ENCODE measurements at regions not wholly inside any gene's neighbourhood (a gene's known extent, or its start where the extent isn't known, plus 50 kb on each side); places are given as distances from the start of the nearest gene placed in this dataset.

GRCh38 chr3:65200310-65200970 is 512.6 kb upstream of the ADAMTS9 start:
- TF ChIP-seq, protein P1, sequence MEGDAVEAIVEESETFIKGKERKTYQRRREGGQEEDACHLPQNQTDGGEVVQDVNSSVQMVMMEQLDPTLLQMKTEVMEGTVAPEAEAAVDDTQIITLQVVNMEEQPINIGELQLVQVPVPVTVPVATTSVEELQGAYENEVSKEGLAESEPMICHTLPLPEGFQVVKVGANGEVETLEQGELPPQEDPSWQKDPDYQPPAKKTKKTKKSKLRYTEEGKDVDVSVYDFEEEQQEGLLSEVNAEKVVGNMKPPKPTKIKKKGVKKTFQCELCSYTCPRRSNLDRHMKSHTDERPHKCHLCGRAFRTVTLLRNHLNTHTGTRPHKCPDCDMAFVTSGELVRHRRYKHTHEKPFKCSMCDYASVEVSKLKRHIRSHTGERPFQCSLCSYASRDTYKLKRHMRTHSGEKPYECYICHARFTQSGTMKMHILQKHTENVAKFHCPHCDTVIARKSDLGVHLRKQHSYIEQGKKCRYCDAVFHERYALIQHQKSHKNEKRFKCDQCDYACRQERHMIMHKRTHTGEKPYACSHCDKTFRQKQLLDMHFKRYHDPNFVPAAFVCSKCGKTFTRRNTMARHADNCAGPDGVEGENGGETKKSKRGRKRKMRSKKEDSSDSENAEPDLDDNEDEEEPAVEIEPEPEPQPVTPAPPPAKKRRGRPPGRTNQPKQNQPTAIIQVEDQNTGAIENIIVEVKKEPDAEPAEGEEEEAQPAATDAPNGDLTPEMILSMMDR (IDR thresholded peaks at IDR 0.05; ENCODE audit: low read depth): no peak

DNA sequence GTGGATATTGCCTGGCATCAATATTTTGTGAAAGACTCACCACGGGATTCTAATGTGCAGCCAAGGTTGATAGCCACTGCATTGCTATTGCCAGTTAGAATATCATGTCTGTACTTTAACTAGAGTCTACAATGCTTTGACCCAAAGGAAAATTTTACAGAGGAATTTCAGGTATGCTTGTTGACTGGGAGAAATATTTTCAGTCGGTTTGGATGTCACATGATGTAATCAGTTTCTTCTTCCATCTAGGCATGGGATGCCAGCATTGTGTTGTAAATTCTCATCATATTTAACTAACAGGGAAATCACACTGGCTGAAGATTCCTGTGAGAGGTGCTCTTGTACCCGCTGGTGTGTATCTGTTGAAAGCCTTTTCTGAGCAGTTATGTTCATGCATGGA is 508.9 kb upstream of the ADAMTS9 start:
- TF ChIP-seq, protein P1 (IDR thresholded peaks at IDR 0.05; ENCODE audit: low read depth): no peak

GRCh38 chr3:65195211-65196006 is 507.6 kb upstream of the ADAMTS9 start:
- TF ChIP-seq, protein P1 (IDR thresholded peaks at IDR 0.05; ENCODE audit: low read depth): no peak

DNA sequence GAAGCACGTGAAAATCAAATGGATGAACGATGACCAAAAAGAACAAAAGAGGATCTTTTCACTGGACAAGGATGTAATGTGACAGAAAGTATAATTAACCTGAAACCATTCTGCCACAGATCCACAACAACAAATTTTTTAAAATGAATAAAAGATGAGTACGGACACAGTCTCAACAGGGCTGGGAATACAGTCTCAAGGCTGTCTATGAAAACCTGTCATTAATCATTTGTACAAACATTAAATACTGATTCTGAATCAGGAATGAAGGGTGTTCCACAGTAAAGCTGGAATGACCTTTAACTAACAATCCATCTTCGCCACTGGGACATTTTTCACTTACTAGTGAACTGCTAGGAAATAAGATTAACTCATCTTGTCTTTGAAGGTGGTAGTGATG is 506.9 kb upstream of the ADAMTS9 start:
- TF ChIP-seq, protein P1 (IDR thresholded peaks at IDR 0.05; ENCODE audit: low read depth): no peak

DNA sequence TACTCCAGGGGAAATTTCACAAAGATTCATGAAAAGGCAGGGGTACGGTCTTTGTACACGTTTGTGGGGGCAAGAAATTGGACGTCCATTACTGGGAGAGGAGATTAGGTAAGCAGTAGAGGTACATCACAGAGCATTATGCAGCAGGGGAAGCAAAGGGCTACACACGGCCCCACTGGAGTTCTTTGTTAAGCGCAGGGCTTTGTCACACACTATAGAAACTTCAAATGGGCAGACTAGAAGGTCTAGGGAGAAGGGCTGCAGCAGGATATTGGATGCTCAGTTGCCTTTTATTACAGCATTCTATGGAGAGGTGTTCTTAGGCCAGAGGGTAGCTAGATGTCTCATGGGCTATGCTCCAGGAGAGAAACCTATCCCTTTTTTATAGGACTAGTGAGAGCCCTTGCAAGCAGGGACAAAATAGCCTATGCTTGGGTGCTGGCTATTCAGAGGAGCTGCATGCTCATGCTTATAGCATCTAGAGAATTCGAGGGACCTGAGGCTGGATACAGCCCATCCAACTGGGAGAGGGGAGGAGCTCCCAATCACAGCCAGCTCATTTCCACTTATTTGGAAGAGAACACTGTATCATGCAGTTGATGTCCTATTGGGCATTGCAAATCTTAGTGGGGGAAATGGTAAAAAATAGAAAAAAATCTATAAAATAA is 506.4 kb upstream of the ADAMTS9 start:
- TF ChIP-seq, protein P1 (IDR thresholded peaks at IDR 0.05; ENCODE audit: low read depth): no peak

DNA sequence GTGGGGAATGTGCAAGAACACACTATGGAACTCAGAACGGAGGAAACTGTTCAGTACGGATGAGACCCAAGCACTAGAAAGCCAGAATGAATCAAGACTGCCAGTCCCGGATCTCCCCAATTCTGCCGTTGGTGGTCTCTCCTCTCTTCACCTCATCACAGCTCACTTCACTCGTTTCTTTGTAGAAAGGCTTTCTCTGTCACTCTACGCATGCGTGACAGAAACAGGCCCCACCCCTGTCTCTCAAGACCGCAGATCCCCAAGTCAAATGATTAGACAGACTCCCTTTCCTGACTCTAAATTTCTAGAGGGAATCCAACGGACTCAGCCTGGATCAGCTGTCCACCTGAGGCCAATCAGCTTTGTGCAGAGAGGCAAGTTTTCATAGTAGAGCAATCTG is 505.7 kb upstream of the ADAMTS9 start:
- TF ChIP-seq, protein P1 (IDR thresholded peaks at IDR 0.05; ENCODE audit: low read depth): no peak

- TF ChIP-seq, protein P1 (IDR thresholded peaks at IDR 0.05; ENCODE audit: low read depth): no peak
Measured at GRCh38 chr3:65190111-65190510, 502.3 kb upstream of the ADAMTS9 start.

Measured in subcutaneous adipose tissue (tissue), 1 donor.